WERI-Rb-1 (cell line): ENCODE measurements at regions not wholly inside any gene's neighbourhood (a gene's known extent, or its start where the extent isn't known, plus 50 kb on each side); places are given as distances from the start of the nearest gene placed in this dataset.

Experiments
- DNase-seq: peaks from one replicate; pipeline ENCODE4 v3.0.0-alpha.2; 2020
- H3K27ac ChIP-seq: fragments of 250-450 bp; sonication (Bioruptor Pico); 2 replicates; pipeline ENCODE4 v1.5.1; 2020; ENCODE audit warnings: mild to moderate bottlenecking, moderate library complexity
- H3K27me3 ChIP-seq: fragments of 250-450 bp; sonication (Bioruptor Pico); 2 replicates; pipeline ENCODE4 v1.5.1; 2021; ENCODE audit warnings: mild to moderate bottlenecking, low read depth, moderate library complexity; ENCODE audit not compliant: insufficient read depth, severe bottlenecking
- H3K36me3 ChIP-seq: fragments of 250-450 bp; sonication (Bioruptor Pico); 2 replicates; pipeline ENCODE4 v1.5.1; 2020; ENCODE audit warnings: mild to moderate bottlenecking, moderate library complexity
- H3K4me3 ChIP-seq: 2 replicates; pipeline ENCODE4 v1.5.1; 2011; ENCODE audit warnings: low read depth, mild to moderate bottlenecking, control low read depth, low read length
- H3K9me3 ChIP-seq: fragments of 250-450 bp; sonication (Bioruptor Pico); 2 replicates; pipeline ENCODE4 v1.5.1; 2021; ENCODE audit warnings: mild to moderate bottlenecking, moderate library complexity; ENCODE audit not compliant: severe bottlenecking
- TF ChIP-seq, protein P1 (sequence below): IDR thresholded peaks from 2 replicates; pipeline ENCODE4 v1.5.1; 2011; ENCODE audit warnings: low read depth, mild to moderate bottlenecking, control low read depth, inconsistent platforms, low read length

DNA sequence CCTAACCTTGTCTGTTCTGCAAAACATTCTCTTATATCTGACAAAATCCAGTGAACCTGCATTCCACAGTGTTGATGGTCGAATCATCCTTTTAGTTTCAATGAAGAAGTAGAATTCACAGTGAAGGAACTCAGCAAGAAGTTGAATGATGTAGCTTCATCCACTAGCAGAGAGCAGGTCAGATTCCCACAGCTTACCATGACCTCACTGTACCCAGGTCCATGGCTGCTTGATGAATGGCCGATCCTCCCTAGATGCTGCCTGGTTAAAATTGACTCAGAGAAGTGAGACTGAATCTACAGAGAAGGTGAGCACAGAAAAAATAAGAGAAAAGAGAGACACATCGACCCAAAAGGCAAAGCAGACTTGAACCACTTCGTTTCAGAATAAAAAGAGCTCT is 906.0 kb upstream of the CHAC2 start:
- no peaks in the 10 kb centered on the region for H3K36me3 ChIP-seq
- no peaks in the 10 kb centered on the region for H3K27me3 ChIP-seq
- H3K27ac ChIP-seq: no peak overlapping the region
- no peak overlapping the region for H3K4me3 ChIP-seq
- DNase-seq: no peak
- TF ChIP-seq, protein P1, sequence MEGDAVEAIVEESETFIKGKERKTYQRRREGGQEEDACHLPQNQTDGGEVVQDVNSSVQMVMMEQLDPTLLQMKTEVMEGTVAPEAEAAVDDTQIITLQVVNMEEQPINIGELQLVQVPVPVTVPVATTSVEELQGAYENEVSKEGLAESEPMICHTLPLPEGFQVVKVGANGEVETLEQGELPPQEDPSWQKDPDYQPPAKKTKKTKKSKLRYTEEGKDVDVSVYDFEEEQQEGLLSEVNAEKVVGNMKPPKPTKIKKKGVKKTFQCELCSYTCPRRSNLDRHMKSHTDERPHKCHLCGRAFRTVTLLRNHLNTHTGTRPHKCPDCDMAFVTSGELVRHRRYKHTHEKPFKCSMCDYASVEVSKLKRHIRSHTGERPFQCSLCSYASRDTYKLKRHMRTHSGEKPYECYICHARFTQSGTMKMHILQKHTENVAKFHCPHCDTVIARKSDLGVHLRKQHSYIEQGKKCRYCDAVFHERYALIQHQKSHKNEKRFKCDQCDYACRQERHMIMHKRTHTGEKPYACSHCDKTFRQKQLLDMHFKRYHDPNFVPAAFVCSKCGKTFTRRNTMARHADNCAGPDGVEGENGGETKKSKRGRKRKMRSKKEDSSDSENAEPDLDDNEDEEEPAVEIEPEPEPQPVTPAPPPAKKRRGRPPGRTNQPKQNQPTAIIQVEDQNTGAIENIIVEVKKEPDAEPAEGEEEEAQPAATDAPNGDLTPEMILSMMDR: no peak
- no peaks in the 10 kb centered on the region for H3K9me3 ChIP-seq

DNA sequence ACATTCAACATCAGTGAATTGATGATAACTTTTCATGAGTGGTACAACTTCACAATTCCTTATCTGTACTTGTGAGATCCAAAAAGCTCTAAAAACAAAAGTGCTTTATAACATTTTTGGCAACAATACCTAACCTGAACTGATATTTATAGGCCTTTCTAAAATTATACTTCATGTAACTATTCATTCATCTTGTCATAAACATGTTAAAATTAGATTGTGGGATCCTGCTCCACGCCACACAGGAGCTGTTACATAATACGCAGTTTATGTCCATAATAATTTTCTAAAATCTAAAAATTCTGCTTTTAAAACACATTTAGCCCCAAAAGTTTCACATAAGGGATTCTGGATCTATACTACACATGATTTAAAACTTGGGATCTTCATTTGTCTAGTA is 908.5 kb upstream of the CHAC2 start:
- Histone ChIP-seq H3K36me3 (no peaks in the 10 kb centered on the region), H3K4me3 (no peak overlapping the region), H3K27me3 (no peaks in the 10 kb centered on the region), H3K9me3 (no peaks in the 10 kb centered on the region), H3K27ac (no peak overlapping the region)
- TF ChIP-seq, protein P1: no peak
- no peak for DNase-seq

DNA sequence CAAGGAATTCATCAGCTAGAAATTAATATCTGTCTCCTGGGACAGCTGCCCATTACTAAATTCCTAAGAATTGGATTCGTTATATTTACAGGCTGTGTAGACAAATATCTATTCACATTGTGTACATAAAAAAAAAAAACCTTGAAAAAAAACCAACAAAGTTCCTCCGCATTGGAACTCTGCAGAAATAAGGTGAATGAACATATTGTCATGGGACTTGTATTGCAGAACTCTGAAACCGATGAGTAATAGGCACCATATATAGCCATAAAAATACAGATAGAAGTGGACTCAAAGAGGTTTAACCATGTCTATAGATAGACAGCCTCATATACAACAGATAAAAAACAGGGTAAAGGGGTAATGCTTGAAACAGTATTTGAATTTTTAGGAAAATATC is 909.9 kb upstream of the CHAC2 start:
- Histone ChIP-seq H3K4me3 (no peak overlapping the region), H3K27me3 (no peaks in the 10 kb centered on the region), H3K9me3 (no peaks in the 10 kb centered on the region), H3K36me3 (no peaks in the 10 kb centered on the region), H3K27ac (no peak overlapping the region)
- DNase-seq: no peak
- TF ChIP-seq, protein P1: no peak

DNA sequence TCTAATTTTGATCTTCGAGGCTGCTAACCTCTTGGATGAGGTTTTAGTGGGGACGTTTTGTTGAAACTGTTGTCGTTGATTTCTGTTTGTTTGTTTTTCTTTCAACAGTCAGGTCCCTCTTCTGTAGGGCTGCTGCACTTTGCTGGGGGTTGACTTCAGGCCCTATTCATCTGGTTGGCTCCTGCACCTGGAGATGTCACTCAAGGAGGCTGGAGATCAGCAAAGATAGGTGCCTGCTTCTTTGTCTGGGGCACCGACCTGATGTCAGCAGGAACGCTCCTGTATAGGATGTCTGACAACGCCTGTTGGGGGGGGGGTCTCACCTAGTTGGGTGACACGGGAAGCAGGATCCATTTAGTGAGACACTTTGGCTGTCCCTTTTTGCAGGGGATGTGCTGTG is 915.6 kb upstream of the CHAC2 start:
- Histone ChIP-seq H3K4me3 (no peak overlapping the region), H3K27ac (no peak overlapping the region), H3K27me3 (no peaks in the 10 kb centered on the region), H3K36me3 (no peaks in the 10 kb centered on the region), H3K9me3 (peaks cover 5% of the 10 kb centered on the region)
- no peak for DNase-seq
- TF ChIP-seq, protein P1: no peak

DNA sequence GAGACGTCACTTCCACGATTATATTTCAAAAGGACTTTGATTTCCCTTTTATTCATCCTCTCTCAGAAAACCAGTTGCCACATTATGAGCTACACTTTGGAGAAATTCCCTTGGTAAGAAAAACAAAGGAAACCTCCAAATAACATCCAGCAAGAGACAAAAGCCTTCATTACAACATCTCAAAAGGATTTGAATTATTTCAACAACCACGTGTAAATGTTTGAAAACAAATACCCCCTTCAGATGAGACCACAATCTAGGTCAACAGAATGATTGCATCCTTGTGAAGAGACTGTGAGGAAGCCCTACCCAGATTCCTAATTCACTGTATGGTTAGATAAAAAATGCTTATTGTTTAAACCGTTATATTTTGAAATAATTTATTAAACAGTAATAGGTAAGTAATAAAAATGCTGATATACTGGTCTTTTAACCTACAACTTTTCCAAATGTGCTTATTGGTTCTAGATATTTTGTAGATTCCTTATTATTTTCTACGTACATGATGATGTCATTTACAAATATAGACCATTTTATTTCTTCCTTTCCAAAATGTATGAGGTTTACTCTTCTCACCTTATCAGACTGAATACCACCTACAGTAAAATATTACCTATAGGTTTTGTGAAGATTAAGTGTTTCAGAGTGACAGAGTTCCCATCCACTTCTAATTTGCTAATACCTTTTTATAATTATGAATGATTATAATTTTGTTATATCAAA is 922.7 kb upstream of the CHAC2 start:
- no peaks in the 10 kb centered on the region for H3K27me3 ChIP-seq
- no peak for DNase-seq

More for the DNA sequence above, 922.7 kb upstream of the CHAC2 start:
- Histone ChIP-seq H3K4me3 (no peak overlapping the region), H3K36me3 (no peaks in the 10 kb centered on the region), H3K27ac (no peak overlapping the region), H3K9me3 (peaks cover 4% of the 10 kb centered on the region)
- TF ChIP-seq, protein P1: no peak
